Fibroblast of lung (primary cell): ENCODE measurements at regions not wholly inside any gene's neighbourhood (a gene's known extent, or its start where the extent isn't known, plus 50 kb on each side); places are given as distances from the start of the nearest gene placed in this dataset.

Experiments
- DNase-seq, 2 donors: peaks; one replicate each; pipeline versions ENCODE4 v3.0.0 to v3.0.0-alpha.2; 2010; ENCODE audit warnings: low read depth in 2 of 2
- H2AFZ ChIP-seq: 2 replicates; pipeline ENCODE4 v1.5.1; 2012; ENCODE audit warnings: low read length, control low read depth, inconsistent platforms
- H3K27ac ChIP-seq: 2 replicates; pipeline ENCODE4 v1.5.1; 2011; ENCODE audit warnings: low read length, control low read depth; ENCODE audit not compliant: insufficient read depth
- H3K27me3 ChIP-seq: 2 replicates; pipeline ENCODE4 v1.5.1; 2011; ENCODE audit warnings: mild to moderate bottlenecking, low read length; ENCODE audit not compliant: control insufficient read depth, insufficient read depth
- H3K36me3 ChIP-seq: 2 replicates; pipeline ENCODE4 v1.5.1; 2011; ENCODE audit warnings: low read length; ENCODE audit not compliant: control insufficient read depth, insufficient read depth
- H3K4me1 ChIP-seq: 2 replicates; pipeline ENCODE4 v1.5.1; 2011; ENCODE audit warnings: low read length; ENCODE audit not compliant: control insufficient read depth, insufficient read depth; ENCODE audit errors: extremely low read depth
- H3K4me2 ChIP-seq: 2 replicates; pipeline ENCODE4 v1.5.1; 2011; ENCODE audit warnings: low read length, control low read depth; ENCODE audit not compliant: insufficient read depth; ENCODE audit errors: extremely low read depth
- H3K4me3 ChIP-seq, 4 experiments: fragments of 200-600 bp in 1 of 4; sonication (generic) in 1 of 4; replicated peaks in 1 of 4; 2 replicates each; pipeline ENCODE4 v1.5.1; 2011 to 2016; ENCODE audit warnings: low read length in 4 of 4, low read depth in 3 of 4, mild to moderate bottlenecking in 3 of 4, control low read depth in 2 of 4, inconsistent platforms in 1 of 4, mixed read lengths in 1 of 4; ENCODE audit not compliant: insufficient read depth in 1 of 4; ENCODE audit errors: control extremely low read depth in 1 of 4
- H3K79me2 ChIP-seq: 2 replicates; pipeline ENCODE4 v1.5.1; 2012; ENCODE audit warnings: mild to moderate bottlenecking, low read length, inconsistent platforms; ENCODE audit not compliant: control insufficient read depth, insufficient read depth
- H3K9ac ChIP-seq: 2 replicates; pipeline ENCODE4 v1.5.1; 2011; ENCODE audit warnings: mild to moderate bottlenecking, low read length, control low read depth; ENCODE audit not compliant: insufficient read depth
- H3K9me3 ChIP-seq: 2 replicates; pipeline ENCODE4 v1.5.1; 2012; ENCODE audit warnings: low read depth, low read length; ENCODE audit not compliant: control insufficient read depth, insufficient read depth
- H4K20me1 ChIP-seq: 2 replicates; pipeline ENCODE4 v1.5.1; 2011; ENCODE audit warnings: low read length; ENCODE audit not compliant: control insufficient read depth, insufficient read depth; ENCODE audit errors: extremely low read depth
- EZH2 ChIP-seq: IDR thresholded peaks from 2 replicates; pipeline ENCODE4 v1.5.1; 2012; ENCODE audit warnings: low read length, control low read depth, mild to moderate bottlenecking; ENCODE audit errors: missing control alignments
- TF ChIP-seq, protein P1 (sequence below), 2 donors: IDR thresholded peaks in 1 of 2; conservative IDR thresholded peaks in 1 of 2; 1 replicate in 1 of 2; 2 replicates in 1 of 2; pipeline ENCODE4 v1.5.1; 2011 to 2012; ENCODE audit warnings: low read length in 2 of 2, control low read depth in 1 of 2, inconsistent platforms in 1 of 2, low read depth in 1 of 2, mild to moderate bottlenecking in 1 of 2

- H3K4me3 ChIP-seq: no peak overlapping the region
- no peaks in the 10 kb centered on the region for H3K79me2 ChIP-seq
- no peak overlapping the region for H3K9ac ChIP-seq
- no peaks in the 10 kb centered on the region for H3K36me3 ChIP-seq
- no peak for TF ChIP-seq EZH2
- TF ChIP-seq, protein P1, sequence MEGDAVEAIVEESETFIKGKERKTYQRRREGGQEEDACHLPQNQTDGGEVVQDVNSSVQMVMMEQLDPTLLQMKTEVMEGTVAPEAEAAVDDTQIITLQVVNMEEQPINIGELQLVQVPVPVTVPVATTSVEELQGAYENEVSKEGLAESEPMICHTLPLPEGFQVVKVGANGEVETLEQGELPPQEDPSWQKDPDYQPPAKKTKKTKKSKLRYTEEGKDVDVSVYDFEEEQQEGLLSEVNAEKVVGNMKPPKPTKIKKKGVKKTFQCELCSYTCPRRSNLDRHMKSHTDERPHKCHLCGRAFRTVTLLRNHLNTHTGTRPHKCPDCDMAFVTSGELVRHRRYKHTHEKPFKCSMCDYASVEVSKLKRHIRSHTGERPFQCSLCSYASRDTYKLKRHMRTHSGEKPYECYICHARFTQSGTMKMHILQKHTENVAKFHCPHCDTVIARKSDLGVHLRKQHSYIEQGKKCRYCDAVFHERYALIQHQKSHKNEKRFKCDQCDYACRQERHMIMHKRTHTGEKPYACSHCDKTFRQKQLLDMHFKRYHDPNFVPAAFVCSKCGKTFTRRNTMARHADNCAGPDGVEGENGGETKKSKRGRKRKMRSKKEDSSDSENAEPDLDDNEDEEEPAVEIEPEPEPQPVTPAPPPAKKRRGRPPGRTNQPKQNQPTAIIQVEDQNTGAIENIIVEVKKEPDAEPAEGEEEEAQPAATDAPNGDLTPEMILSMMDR (conservative IDR thresholded peaks at IDR 0.05 in 1 of 2, IDR thresholded peaks at IDR 0.05 in 1 of 2; ENCODE audit: low read depth in 1 of 2, low read length in 2 of 2): no peak
- H2AFZ ChIP-seq: no peak overlapping the region
- no peaks in the 10 kb centered on the region for H4K20me1 ChIP-seq
- no peaks in the 10 kb centered on the region for H3K9me3 ChIP-seq
- no peak overlapping the region for H3K4me2 ChIP-seq
- peak in 1 of 2 donors; percentile 78 for DNase-seq
- no peak overlapping the region for H3K27ac ChIP-seq
- H3K4me1 ChIP-seq: no peaks in the 10 kb centered on the region
- H3K27me3 ChIP-seq: no peaks in the 10 kb centered on the region
Measured at GRCh38 chr14:48350971-48351370, 675.6 kb upstream of the MDGA2 start.

DNA sequence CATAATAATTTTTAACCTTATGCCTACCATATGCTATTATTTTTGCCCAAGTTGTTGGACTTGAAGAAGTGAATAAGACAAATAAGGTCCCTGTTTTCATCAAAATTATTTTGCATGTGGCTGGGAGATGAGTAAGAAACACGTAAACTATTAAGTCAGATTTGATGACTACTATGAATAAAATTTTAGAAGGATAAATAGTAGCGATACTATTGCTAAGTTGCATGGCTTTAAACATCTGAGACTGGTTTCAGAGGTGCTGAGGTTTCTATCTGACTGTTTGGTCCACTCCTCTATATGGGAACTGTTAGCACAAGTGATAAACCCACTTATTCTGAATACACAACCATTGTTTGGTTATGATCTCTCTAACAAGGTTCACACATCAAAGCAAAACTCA is 674.3 kb upstream of the MDGA2 start:
- Histone ChIP-seq H3K27ac (no peak overlapping the region), H4K20me1 (no peaks in the 10 kb centered on the region), H3K27me3 (no peaks in the 10 kb centered on the region), H3K4me2 (no peak overlapping the region), H3K9me3 (no peaks in the 10 kb centered on the region), H2AFZ (no peak overlapping the region), H3K4me3 (no peak overlapping the region), H3K9ac (no peak overlapping the region), H3K4me1 (no peaks in the 10 kb centered on the region), H3K79me2 (no peaks in the 10 kb centered on the region), H3K36me3 (no peaks in the 10 kb centered on the region)
- peak in 1 of 2 donors; percentile 22 for DNase-seq
- TF ChIP-seq, protein P1 (conservative IDR thresholded peaks at IDR 0.05 in 1 of 2, IDR thresholded peaks at IDR 0.05 in 1 of 2; ENCODE audit: low read depth in 1 of 2, low read length in 2 of 2): no peak
- TF ChIP-seq EZH2: no peak

DNA sequence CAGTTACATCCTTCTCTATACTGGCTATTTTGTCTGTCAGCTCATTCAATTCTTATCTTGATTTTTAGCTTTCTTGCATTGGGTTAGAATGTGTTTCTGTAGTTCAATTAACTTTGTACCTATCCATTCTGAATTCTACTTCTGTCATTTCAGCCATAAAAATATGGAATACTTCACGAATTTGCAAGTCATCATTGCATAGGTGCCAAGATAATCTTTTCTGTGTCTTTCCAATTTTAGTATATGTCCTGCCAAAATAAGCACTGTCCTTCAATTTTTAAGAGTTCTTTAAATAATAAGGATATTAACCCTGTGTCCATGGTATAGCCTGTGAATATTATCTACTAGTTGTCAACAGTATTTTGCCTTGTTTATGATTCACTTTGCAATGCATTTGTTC is 665.7 kb upstream of the MDGA2 start:
- no peaks in the 10 kb centered on the region for H3K36me3 ChIP-seq
- no peak for DNase-seq
- H3K4me2 ChIP-seq: no peak overlapping the region
- no peak overlapping the region for H3K27ac ChIP-seq
- no peaks in the 10 kb centered on the region for H3K9me3 ChIP-seq
- H2AFZ ChIP-seq: no peak overlapping the region
- no peak overlapping the region for H3K4me3 ChIP-seq
- no peaks in the 10 kb centered on the region for H4K20me1 ChIP-seq
- TF ChIP-seq, protein P1 (conservative IDR thresholded peaks at IDR 0.05 in 1 of 2, IDR thresholded peaks at IDR 0.05 in 1 of 2; ENCODE audit: low read depth in 1 of 2, low read length in 2 of 2): no peak
- no peak for TF ChIP-seq EZH2
- no peaks in the 10 kb centered on the region for H3K4me1 ChIP-seq
- no peaks in the 10 kb centered on the region for H3K27me3 ChIP-seq
- H3K9ac ChIP-seq: no peak overlapping the region
- H3K79me2 ChIP-seq: no peaks in the 10 kb centered on the region
